ENCODE measurements at regions not wholly inside any gene's neighbourhood (a gene's known extent, or its start where the extent isn't known, plus 50 kb on each side); places are given as distances from the start of the nearest gene placed in this dataset.
"Not testable (repeated sequence)": the region's sequence is repeated elsewhere in the genome, so short reads cannot be mapped to it uniquely, and the experiment has no call there.

DNA sequence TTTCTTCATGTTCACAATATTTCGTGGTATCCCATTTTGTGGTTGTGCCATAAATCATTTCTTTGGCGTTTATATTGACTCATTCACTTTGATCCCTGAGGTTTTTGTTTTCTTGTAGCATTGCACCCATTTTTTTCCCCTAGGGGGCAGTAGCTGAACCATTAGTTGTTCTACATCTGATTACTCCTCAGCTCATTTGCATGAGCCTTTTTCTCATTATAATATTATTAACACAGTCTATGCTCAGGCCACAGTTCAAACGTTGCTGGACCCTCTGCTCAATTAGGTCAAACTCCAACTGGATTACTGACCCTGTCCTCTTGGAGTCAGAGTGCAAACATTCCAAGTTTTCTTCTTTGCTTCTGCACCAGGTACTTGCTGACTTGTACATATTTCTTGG, 475.4 kb upstream of the SEL1L start:
- Histone ChIP-seq H3K27me3 (ENCODE audit: control insufficient read depth, insufficient read depth, low read length) (no peaks in the 10 kb centered on the region), H3K9me3 (ENCODE audit: control insufficient read depth, insufficient read depth, low read length) (peaks cover 16% of the 10 kb centered on the region), H3K27ac (ENCODE audit: low read depth, low read length) (no peak overlapping the region), H3K4me3 (ENCODE audit: low read depth, low read length) (no peak overlapping the region)
- no peak for DNase-seq (ENCODE audit: low read depth, low spot score)
- ChIA-PET POLR2A (no interaction called here), CTCF (no interaction called here)
- no peak for TF ChIP-seq CTCF (IDR thresholded peaks at IDR 0.05; ENCODE audit: low read depth, low read length)

- H3K9me3 ChIP-seq (ENCODE audit: control insufficient read depth, insufficient read depth, low read length) = peaks cover 16% of the 10 kb centered on the region
- ChIA-PET POLR2A (no interaction called here), CTCF (no interaction called here)
- no peaks in the 10 kb centered on the region for H3K27me3 ChIP-seq (ENCODE audit: control insufficient read depth, insufficient read depth, low read length)
- DNase-seq (ENCODE audit: low read depth, low spot score) = no peak
- no peak overlapping the region for H3K4me3 ChIP-seq (ENCODE audit: low read depth, low read length)
- H3K27ac ChIP-seq (ENCODE audit: low read depth, low read length) = no peak overlapping the region
- TF ChIP-seq CTCF (IDR thresholded peaks at IDR 0.05; ENCODE audit: low read depth, low read length) = no peak
Observed at GRCh38 chr14:82009993-82010392, 476.3 kb upstream of the SEL1L start.

DNA sequence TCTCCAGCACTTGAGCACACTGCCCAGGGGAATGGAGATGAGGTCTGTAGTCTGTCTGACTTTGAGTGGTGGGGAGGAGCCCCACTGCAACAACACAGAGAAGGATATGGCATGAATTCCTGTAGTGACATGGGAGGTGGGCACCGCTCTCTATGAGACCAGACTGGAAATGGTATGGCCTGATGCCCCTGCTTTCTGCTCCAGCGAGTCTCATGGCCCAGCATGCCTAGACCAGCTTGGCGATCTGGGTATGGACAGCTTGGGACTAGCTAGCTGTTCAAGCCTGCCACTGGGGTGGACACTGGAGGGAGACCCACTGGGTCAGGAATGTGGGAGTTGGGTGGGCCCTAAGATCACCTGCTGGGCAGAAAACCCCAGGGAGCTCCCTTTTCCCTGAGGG, 477.8 kb upstream of the SEL1L start:
- Histone ChIP-seq H3K9me3 (ENCODE audit: control insufficient read depth, insufficient read depth, low read length) (peaks cover 16% of the 10 kb centered on the region), H3K27ac (ENCODE audit: low read depth, low read length) (no peak overlapping the region), H3K4me3 (ENCODE audit: low read depth, low read length) (no peak overlapping the region), H3K27me3 (ENCODE audit: control insufficient read depth, insufficient read depth, low read length) (no peaks in the 10 kb centered on the region)
- ChIA-PET CTCF (interaction anchor here (1.2 kb wide), 1 partner anchor 21 kb away, joined by 3 read pairs; no protein-coding TSS in a partner anchor), POLR2A (no interaction called here)
- no peak for DNase-seq (ENCODE audit: low read depth, low spot score)
- no peak for TF ChIP-seq CTCF (IDR thresholded peaks at IDR 0.05; ENCODE audit: low read depth, low read length)

DNA sequence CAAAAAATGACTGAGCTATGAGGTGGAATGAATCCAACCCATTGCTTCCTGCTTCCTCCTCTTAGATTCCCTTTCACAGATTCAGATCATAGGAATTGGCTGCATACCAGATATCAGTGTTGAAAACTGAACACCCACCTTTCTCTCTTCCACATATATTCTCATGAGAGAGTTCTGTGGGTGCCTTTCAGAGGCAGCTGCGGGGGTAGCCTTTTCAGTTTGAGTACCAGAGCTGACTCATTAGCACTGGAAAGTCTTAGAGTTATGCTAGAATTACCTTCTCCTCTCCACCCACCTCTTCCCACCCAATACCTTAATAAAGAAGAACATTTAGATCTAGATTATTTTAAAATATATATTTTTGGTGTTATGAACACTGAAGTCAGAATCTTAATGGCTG, 495.4 kb upstream of the SEL1L start:
- POLR2A ChIA-PET = no interaction called here
- no peaks in the 10 kb centered on the region for H3K27me3 ChIP-seq (ENCODE audit: control insufficient read depth, insufficient read depth, low read length)
- no peak overlapping the region for H3K27ac ChIP-seq (ENCODE audit: low read depth, low read length)
- TF ChIP-seq CTCF (IDR thresholded peaks at IDR 0.05; ENCODE audit: low read depth, low read length) = no peak
- DNase-seq (ENCODE audit: low read depth, low spot score) = no peak
- CTCF ChIA-PET = no interaction called here
- H3K4me3 ChIP-seq (ENCODE audit: low read depth, low read length) = no peak overlapping the region
- H3K9me3 ChIP-seq (ENCODE audit: control insufficient read depth, insufficient read depth, low read length) = peaks cover 24% of the 10 kb centered on the region

DNA sequence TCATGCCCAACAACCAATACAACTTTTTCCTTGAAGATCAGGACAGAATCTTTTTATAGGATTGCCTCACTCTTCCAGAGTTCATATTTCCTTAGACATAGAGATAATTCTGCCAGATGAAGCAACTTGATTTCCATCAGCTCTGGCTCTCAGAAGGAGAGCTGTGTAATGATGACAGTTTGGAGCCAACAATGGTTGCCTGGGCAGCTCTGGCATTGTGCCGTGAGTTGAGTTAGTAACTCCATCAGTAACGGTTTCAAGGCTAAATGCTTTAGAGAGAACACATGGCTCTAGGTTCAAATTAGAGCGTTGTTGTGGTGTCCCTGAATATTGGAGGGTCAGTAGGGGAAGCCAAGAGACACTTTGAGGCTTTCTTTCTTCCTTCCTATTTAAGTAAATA, 501.7 kb upstream of the SEL1L start:
- TF ChIP-seq CTCF (IDR thresholded peaks at IDR 0.05; ENCODE audit: low read depth, low read length) = no peak
- POLR2A ChIA-PET = no interaction called here
- Histone ChIP-seq H3K9me3 (ENCODE audit: control insufficient read depth, insufficient read depth, low read length) (peaks cover 7% of the 10 kb centered on the region; the same call in 1 of the 2 replicates), H3K4me3 (ENCODE audit: low read depth, low read length) (no peak overlapping the region), H3K27ac (ENCODE audit: low read depth, low read length) (no peak overlapping the region), H3K27me3 (ENCODE audit: control insufficient read depth, insufficient read depth, low read length) (no peaks in the 10 kb centered on the region)
- DNase-seq (ENCODE audit: low read depth, low spot score) = no peak
- CTCF ChIA-PET = no interaction called here

DNA sequence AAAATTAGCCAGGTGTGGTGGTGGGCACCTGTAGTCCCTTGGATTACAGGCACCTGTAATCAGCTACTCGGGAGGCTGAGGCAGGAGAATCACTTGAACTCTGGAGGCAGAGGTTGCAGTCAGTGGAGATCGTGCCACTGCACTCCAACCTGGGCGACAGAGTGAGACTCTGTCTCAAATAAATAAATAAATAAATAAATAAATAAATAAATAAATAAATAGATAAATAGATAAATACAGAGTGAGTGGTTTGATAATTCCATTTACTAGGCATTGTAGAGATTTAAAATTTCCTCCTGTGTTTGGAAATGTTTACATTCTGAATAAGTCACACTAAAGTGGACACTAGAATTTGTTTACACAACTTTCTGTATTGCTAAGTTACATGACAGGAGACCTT, 504.4 kb upstream of the SEL1L start:
- CTCF ChIA-PET; H3K27me3 ChIP-seq (ENCODE audit: control insufficient read depth, insufficient read depth, low read length); H3K9me3 ChIP-seq (ENCODE audit: control insufficient read depth, insufficient read depth, low read length); H3K4me3 ChIP-seq (ENCODE audit: low read depth, low read length); H3K27ac ChIP-seq (ENCODE audit: low read depth, low read length); DNase-seq (ENCODE audit: low read depth, low spot score); POLR2A ChIA-PET: not testable (repeated sequence)
